ENCODE measurements at regions not wholly inside any gene's neighbourhood (a gene's known extent, or its start where the extent isn't known, plus 50 kb on each side); places are given as distances from the start of the nearest gene placed in this dataset. TPM values are rescaled to one million over a fixed set of nuclear protein-coding genes. Genes with fewer than 3 reads are reported as not detected.

- TF ChIP-seq CTCF (IDR thresholded peaks at IDR 0.05; ENCODE audit: insufficient read depth, low read length) = no peak
- no peak for DNase-seq (ENCODE audit: low read depth)
These were observed 390.5 kb downstream of the OR4C45 start for GRCh38 chr11:50423208-50423607.

More at GRCh38 chr11:50423208-50423607, 390.5 kb downstream of the OR4C45 start:
- H3K4me3 ChIP-seq (ENCODE audit: low read depth, low read length) = no peak overlapping the region

Small RNAs in the stretch of these regions (small RNA-seq; reads per million reads assigned to genes)
- gene AC109635.3 = not detected

Data from fibroblast of the aortic adventitia (primary cell).